HG03103 (cell line): ENCODE measurements at regions not wholly inside any gene's neighbourhood (a gene's known extent, or its start where the extent isn't known, plus 50 kb on each side); places are given as distances from the start of the nearest gene placed in this dataset.
"Not testable (repeated sequence)": the region's sequence is repeated elsewhere in the genome, so short reads cannot be mapped to it uniquely, and the experiment has no call there.

ENCODE experiments used
- ATAC-seq: cut with Tn5 transposase; IDR thresholded peaks from one replicate; pipeline ENCODE4 v1.9.1; 2021; ENCODE audit warnings: low read depth; ENCODE audit not compliant: unreplicated experiment

- ATAC-seq: no peak
These were observed 105.5 kb upstream of the SMAD3 start for GRCh38 chr15:66959875-66960274.

- ATAC-seq: no peak
These were observed 104.9 kb upstream of the SMAD3 start for GRCh38 chr15:66960519-66960918.

- no peak for ATAC-seq
These were observed 104.0 kb upstream of the SMAD3 start for GRCh38 chr15:66961407-66961884.

- ATAC-seq: no peak
These were observed 103.5 kb upstream of the SMAD3 start for GRCh38 chr15:66961901-66962300.

GRCh38 chr15:66962522-66962921, 102.9 kb upstream of the SMAD3 start:
- no peak for ATAC-seq

GRCh38 chr15:66963084-66963483, 102.3 kb upstream of the SMAD3 start:
- ATAC-seq: no peak

- no peak for ATAC-seq
These were observed 101.7 kb upstream of the SMAD3 start for GRCh38 chr15:66963710-66964109.

GRCh38 chr15:66964111-66964738, 101.2 kb upstream of the SMAD3 start:
- ATAC-seq: no peak

GRCh38 chr15:66964791-66965190, 100.6 kb upstream of the SMAD3 start:
- no peak for ATAC-seq

GRCh38 chr15:66965201-66965900, 100.1 kb upstream of the SMAD3 start:
- ATAC-seq: no peak

- no peak for ATAC-seq
These were observed 99.1 kb upstream of the SMAD3 start for GRCh38 chr15:66966256-66966655.

GRCh38 chr15:66968806-66969596, 96.4 kb upstream of the SMAD3 start:
- ATAC-seq: no peak

GRCh38 chr15:66974131-66974530, 91.3 kb upstream of the SMAD3 start:
- ATAC-seq: not testable (repeated sequence)

GRCh38 chr15:66976106-66976640, 89.2 kb upstream of the SMAD3 start:
- ATAC-seq: not testable (repeated sequence)

GRCh38 chr15:66980326-66980725, 85.1 kb upstream of the SMAD3 start:
- not testable (repeated sequence) for ATAC-seq

GRCh38 chr15:66981771-66982170, 83.6 kb upstream of the SMAD3 start:
- ATAC-seq: no peak

GRCh38 chr15:66982250-66982649, 83.2 kb upstream of the SMAD3 start:
- ATAC-seq: no peak

- ATAC-seq: no peak
These were observed 82.6 kb upstream of the SMAD3 start for GRCh38 chr15:66982816-66983215.

GRCh38 chr15:66985653-66986052, 79.7 kb upstream of the SMAD3 start:
- ATAC-seq: no peak

GRCh38 chr15:66986951-66987350, 78.5 kb upstream of the SMAD3 start:
- no peak for ATAC-seq

GRCh38 chr15:66993090-66993489, 72.3 kb upstream of the SMAD3 start:
- no peak for ATAC-seq
